ENCODE measurements at regions not wholly inside any gene's neighbourhood (a gene's known extent, or its start where the extent isn't known, plus 50 kb on each side); places are given as distances from the start of the nearest gene placed in this dataset.
A peak's percentile ranks its signal among the peaks of the same experiment; 100 is the strongest.

DNA sequence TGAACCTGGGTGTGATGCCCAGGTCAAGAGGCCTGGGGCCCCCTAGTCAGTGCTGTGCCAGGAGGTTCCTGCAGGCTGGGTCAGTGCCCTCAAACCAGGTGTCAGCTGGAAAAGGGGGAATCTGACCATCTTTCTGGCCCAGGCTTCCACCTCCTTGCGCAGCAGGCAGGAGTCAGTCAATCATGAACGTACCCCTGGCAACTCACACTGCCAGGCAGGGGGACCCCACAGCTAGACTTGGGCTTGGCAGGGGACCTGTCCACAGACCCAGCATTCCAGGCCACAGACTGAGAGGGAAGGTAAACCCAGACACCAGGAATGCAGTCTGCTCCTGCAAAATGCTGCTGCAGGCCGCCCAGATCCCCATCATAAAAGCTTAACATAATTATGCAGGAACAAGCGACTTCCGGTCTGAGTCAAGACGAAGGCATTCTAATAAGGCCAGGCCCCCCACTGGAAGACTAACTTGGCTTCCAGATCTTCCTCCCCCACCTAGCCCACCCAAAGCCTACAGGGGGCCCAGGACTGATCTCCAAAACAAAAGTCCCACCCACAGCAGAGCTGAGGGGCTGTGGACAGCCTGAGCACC is 156.3 kb downstream of the BCOR start:
- ATAC-seq (no peak), FAIRE-seq (no peak), DNase-seq (no peak)
- WGBS, 2 donors: 75 to 96% methylated on average over 6 of the region's 6 CpGs
- no peaks in the 10 kb centered on the region for H3K36me3 ChIP-seq
- no peak for TF ChIP-seq CTCF (IDR thresholded peaks at IDR 0.05)
- H3K27ac ChIP-seq: no peak overlapping the region
- no peaks in the 10 kb centered on the region for H3K4me1 ChIP-seq
- peaks cover 0 to 4% (median 0%) of the 10 kb centered on the region in 4 donors for H3K27me3 ChIP-seq
- no peaks in the 10 kb centered on the region for H3K9me3 ChIP-seq
- intact Hi-C loops (cut with DNase I): no loop called here
- no peak overlapping the region for H3K4me3 ChIP-seq

- peaks cover 0 to 4% (median 0%) of the 10 kb centered on the region in 4 donors for H3K27me3 ChIP-seq
- ATAC-seq (no peak), FAIRE-seq (no peak), DNase-seq (peak in 1 of 6 donors; percentile 8)
- no peak overlapping the region for H3K4me3 ChIP-seq
- H3K27ac ChIP-seq: no peak overlapping the region
- WGBS, 2 donors: 79 to 91% methylated on average over 6 of the region's 6 CpGs
- TF ChIP-seq CTCF (IDR thresholded peaks at IDR 0.05): no peak
- no peaks in the 10 kb centered on the region for H3K36me3 ChIP-seq
- intact Hi-C loops (cut with DNase I): no loop called here
- H3K4me1 ChIP-seq: no peaks in the 10 kb centered on the region
- H3K9me3 ChIP-seq: no peaks in the 10 kb centered on the region
Measured at GRCh38 chrX:39944416-39944815, 153.3 kb downstream of the BCOR start.

DNA sequence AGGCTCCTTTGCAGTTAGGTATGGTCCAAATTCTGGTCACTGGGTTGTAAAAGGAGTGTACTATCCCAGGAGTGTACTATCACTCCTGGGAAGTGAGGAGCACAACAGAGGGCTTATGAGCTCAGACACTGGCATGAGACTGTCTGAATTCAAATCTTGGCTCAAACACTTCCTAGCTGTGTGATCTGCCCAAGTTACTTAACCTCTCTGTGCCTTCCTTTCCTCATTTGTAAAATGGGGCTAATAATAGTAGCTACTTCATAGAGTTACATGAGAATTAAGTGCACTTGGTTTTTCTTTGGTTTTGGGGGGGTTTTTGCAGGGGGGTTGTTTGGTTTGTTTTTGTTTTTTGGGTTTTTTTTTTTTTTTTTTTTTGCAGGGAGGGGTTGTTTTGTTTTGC is 152.0 kb downstream of the BCOR start:
- Histone ChIP-seq H3K4me3 (no peak overlapping the region), H3K9me3 (no peaks in the 10 kb centered on the region), H3K27me3 (peaks cover 0 to 4% (median 1%) of the 10 kb centered on the region in 4 donors), H3K27ac (no peak overlapping the region), H3K4me1 (no peaks in the 10 kb centered on the region), H3K36me3 (no peaks in the 10 kb centered on the region)
- FAIRE-seq (no peak), DNase-seq (no peak), ATAC-seq (no peak)
- intact Hi-C loops (cut with DNase I): no loop called here
- no peak for TF ChIP-seq CTCF (IDR thresholded peaks at IDR 0.05)

DNA sequence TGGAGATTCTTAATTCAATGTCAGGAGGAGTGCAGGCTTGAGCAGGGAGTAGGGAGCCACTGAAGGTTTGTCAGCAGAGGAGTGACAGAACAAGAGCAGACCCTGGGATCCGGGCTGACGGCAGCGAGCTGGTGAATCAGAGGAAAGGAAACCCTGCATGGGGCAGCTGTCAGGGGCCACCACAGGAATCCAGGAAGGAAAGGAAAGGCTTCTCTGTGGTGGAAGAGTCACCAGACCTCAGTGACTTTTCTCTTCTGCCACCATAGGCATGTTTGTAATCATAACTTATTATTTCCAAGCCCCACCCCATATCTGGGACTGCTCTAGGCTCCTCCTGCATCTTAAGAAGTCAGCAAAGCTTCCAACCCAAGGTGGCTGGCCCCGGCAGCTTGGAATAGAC is 150.9 kb downstream of the BCOR start:
- Histone ChIP-seq H3K9me3 (no peaks in the 10 kb centered on the region), H3K27ac (no peak overlapping the region), H3K36me3 (no peaks in the 10 kb centered on the region), H3K4me3 (no peak overlapping the region), H3K27me3 (peaks cover 0 to 2% (median 0%) of the 10 kb centered on the region in 4 donors), H3K4me1 (no peaks in the 10 kb centered on the region)
- WGBS, 2 donors: 80 to 86% methylated on average over 4 of the region's 4 CpGs
- TF ChIP-seq CTCF (IDR thresholded peaks at IDR 0.05): no peak
- intact Hi-C loops (cut with DNase I): no loop called here
- DNase-seq (no peak), FAIRE-seq (no peak), ATAC-seq (no peak)

- intact Hi-C loops (cut with DNase I): no loop called here
- FAIRE-seq (no peak), ATAC-seq (no peak), DNase-seq (no peak)
- no peaks in the 10 kb centered on the region for H3K9me3 ChIP-seq
- H3K4me3 ChIP-seq: no peak overlapping the region
- no peak overlapping the region for H3K27ac ChIP-seq
- TF ChIP-seq CTCF (IDR thresholded peaks at IDR 0.05): no peak
- 56 to 78% methylated on average over 11 of the region's 11 CpGs for WGBS, 2 donors
- no peaks in the 10 kb centered on the region for H3K4me1 ChIP-seq
- peaks cover 0 to 2% (median 0%) of the 10 kb centered on the region in 4 donors for H3K27me3 ChIP-seq
- no peaks in the 10 kb centered on the region for H3K36me3 ChIP-seq
Measured at GRCh38 chrX:39948582-39948981, 149.2 kb downstream of the BCOR start.
